Transverse colon (tissue), 4 donors: ENCODE measurements at regions not wholly inside any gene's neighbourhood (a gene's known extent, or its start where the extent isn't known, plus 50 kb on each side); places are given as distances from the start of the nearest gene placed in this dataset.

Experiments
- CTCF ChIP-seq, 5 experiments: fragments of 200-600 bp in 3 of 5; fragments of 450-650 bp in 2 of 5; sonication (generic) in 3 of 5; IDR thresholded peaks; 1 replicate in 2 of 5; 2 replicates in 3 of 5; pipeline ENCODE4 v1.5.1; 2016 to 2017; ENCODE audit warnings: antibody characterized with exemption in 5 of 5, inconsistent platforms in 3 of 5, mild to moderate bottlenecking in 2 of 5, moderate library complexity in 1 of 5
- EP300 ChIP-seq: sonication (generic); formaldehyde crosslinking; IDR thresholded peaks from one replicate; pipeline ENCODE4 v1.6.1; 2017; ENCODE audit warnings: antibody characterized with exemption, low read depth
- POLR2A ChIP-seq: fragments of 450-650 bp; IDR thresholded peaks from one replicate; pipeline ENCODE4 v1.6.1; 2016; ENCODE audit warnings: antibody characterized with exemption, mild to moderate bottlenecking, moderate library complexity
- POLR2AphosphoS5 ChIP-seq, 3 donors: sonication (generic); formaldehyde crosslinking; IDR thresholded peaks; one replicate each; pipeline ENCODE4 v1.6.1; 2016; ENCODE audit warnings: antibody characterized with exemption in 3 of 3

- no peak for TF ChIP-seq CTCF (IDR thresholded peaks at IDR 0.05)
- no peak for TF ChIP-seq POLR2AphosphoS5 (IDR thresholded peaks at IDR 0.05)
- TF ChIP-seq POLR2A = no peak
- TF ChIP-seq EP300 = no peak
These were observed 318.4 kb upstream of the RGS18 start for GRCh38 chr1:191839891-191840290.
